ENCODE measurements at regions not wholly inside any gene's neighbourhood (a gene's known extent, or its start where the extent isn't known, plus 50 kb on each side); places are given as distances from the start of the nearest gene placed in this dataset.

GRCh38 chr4:86500527-86500926, 93.6 kb upstream of the PTPN13 start (continued):
- TF ChIP-seq, protein P1, sequence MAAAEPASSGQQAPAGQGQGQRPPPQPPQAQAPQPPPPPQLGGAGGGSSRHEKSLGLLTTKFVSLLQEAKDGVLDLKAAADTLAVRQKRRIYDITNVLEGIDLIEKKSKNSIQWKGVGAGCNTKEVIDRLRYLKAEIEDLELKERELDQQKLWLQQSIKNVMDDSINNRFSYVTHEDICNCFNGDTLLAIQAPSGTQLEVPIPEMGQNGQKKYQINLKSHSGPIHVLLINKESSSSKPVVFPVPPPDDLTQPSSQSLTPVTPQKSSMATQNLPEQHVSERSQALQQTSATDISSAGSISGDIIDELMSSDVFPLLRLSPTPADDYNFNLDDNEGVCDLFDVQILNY (CRISPR knock-in tag; IDR thresholded peaks at IDR 0.05) = no peak
- no peak for TF ChIP-seq CBFA2T3 (IDR thresholded peaks at IDR 0.05)

DNA sequence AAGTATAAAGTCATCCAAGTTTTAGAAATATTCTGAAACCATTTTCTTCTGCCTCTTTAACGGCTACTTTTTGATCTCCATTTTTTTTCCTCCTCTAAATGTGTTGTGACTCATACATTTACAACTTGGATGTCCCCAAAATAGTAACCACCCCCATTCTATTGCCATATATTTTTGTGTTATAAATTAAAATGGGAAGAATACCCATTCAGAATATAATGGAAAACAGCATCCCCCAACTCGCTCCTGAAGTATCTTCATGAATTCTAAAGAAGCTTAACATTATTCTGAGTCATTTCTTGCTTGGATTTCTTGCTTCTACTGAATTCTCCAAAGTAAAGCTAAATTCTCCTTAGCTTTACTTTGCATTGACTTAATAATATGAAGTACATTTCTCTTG, 92.0 kb upstream of the PTPN13 start:
- BruUV-seq (replicated peaks) = no TSS peak
- Histone ChIP-seq H3K9me1 (ENCODE audit: control insufficient read depth, insufficient read depth, low read length) (no peaks in the 10 kb centered on the region), H3K4me2 (ENCODE audit: insufficient read depth, low read length) (no peak overlapping the region), H3K79me2 (ENCODE audit: control insufficient read depth, insufficient read depth, low read length) (no peaks in the 10 kb centered on the region), H3K36me3 (ENCODE audit: control insufficient read depth, insufficient read depth, low read length) (no peaks in the 10 kb centered on the region), H3K4me3 (no peak overlapping the region), H2AFZ (ENCODE audit: low read depth, low read length) (no peak overlapping the region), H3K27ac (ENCODE audit: extremely low read depth, low read depth, low read length) (no peak overlapping the region), H3K27me3 (ENCODE audit: control insufficient read depth in 2 of 2, insufficient read depth in 2 of 2, low read length in 2 of 2) (no peaks in the 10 kb centered on the region), H3K9me3 (replicated peaks; ENCODE audit: control insufficient read depth, insufficient read depth, low read depth, low read length) (no peaks in the 10 kb centered on the region), H3K9ac (ENCODE audit: insufficient read depth in 1 of 2, low read depth in 2 of 2, low read length in 2 of 2) (no peak overlapping the region), H3K4me1 (replicated peaks in 1 of 2; ENCODE audit: control insufficient read depth in 2 of 2, insufficient read depth in 2 of 2, low read length in 2 of 2) (no peaks in the 10 kb centered on the region), H4K20me1 (replicated peaks; ENCODE audit: control insufficient read depth, insufficient read depth, low read length) (no peaks in the 10 kb centered on the region)
- no peak for TF ChIP-seq BRF1 (IDR thresholded peaks at IDR 0.05; ENCODE audit: borderline replicate concordance, extremely low read depth, insufficient read length)
- intact Hi-C loops (cut with micrococcal nuclease) = no loop called here
- no peak for ATAC-seq
- no peak for DNase-seq (ENCODE audit: extremely low read depth in 1 of 4, low spot score in 3 of 4)
- FAIRE-seq = no peak
- 0% methylated on average over 2 of the region's 2 CpGs for WGBS (ENCODE audit: insufficient coverage, low coverage, missing lambda C conversion rate)
- CTCF ChIA-PET (ENCODE audit: low intra/inter-chr PET ratio) = no interaction called here
- POLR2A ChIA-PET = no interaction called here
- in situ Hi-C loops (cut with MboI) = loop anchor here (25.0 kb wide), 1 partner anchor 610 kb away; no protein-coding TSS in a partner anchor

DNA sequence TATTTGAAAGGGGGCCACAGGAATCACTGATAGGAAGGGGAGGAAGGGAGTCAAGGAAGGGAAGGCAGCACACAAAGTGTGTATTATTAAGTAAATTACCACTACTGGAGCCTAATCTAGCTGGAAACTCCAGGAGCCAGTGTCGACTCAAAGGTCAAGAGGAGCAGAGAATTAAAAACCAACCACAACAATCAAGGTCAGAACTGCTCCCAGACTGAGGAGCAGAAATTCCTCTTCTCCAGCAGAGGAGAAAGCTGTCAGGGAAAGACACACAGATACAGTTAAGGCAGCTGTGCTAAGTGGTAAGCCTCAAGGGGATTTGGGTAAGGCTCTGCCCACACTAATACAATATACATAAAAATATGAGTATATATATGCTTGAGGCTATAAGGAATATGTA, 87.5 kb upstream of the PTPN13 start:
- DNase-seq (ENCODE audit: extremely low read depth in 1 of 4, low spot score in 3 of 4) (no peak), FAIRE-seq (no peak), ATAC-seq (no peak)
- H3K36me3 ChIP-seq (ENCODE audit: control insufficient read depth, insufficient read depth, low read length) = no peaks in the 10 kb centered on the region
- CTCF ChIA-PET (ENCODE audit: low intra/inter-chr PET ratio) = no interaction called here
- H3K4me1 ChIP-seq (replicated peaks in 1 of 2; ENCODE audit: control insufficient read depth in 2 of 2, insufficient read depth in 2 of 2, low read length in 2 of 2) = no peaks in the 10 kb centered on the region
- POLR2A ChIA-PET = interaction anchor here (0.6 kb wide), 1 partner anchor 1757 kb away, joined by 3 read pairs; no protein-coding TSS in a partner anchor
- no peak overlapping the region for H3K27ac ChIP-seq (ENCODE audit: extremely low read depth, low read depth, low read length)
- H3K27me3 ChIP-seq (ENCODE audit: control insufficient read depth in 2 of 2, insufficient read depth in 2 of 2, low read length in 2 of 2) = no peaks in the 10 kb centered on the region
- H3K9me3 ChIP-seq (replicated peaks; ENCODE audit: control insufficient read depth, insufficient read depth, low read depth, low read length) = no peaks in the 10 kb centered on the region
- H3K4me2 ChIP-seq (ENCODE audit: insufficient read depth, low read length) = no peak overlapping the region
- WGBS (ENCODE audit: insufficient coverage, low coverage, missing lambda C conversion rate) = 0% methylated on average over 1 of the region's 1 CpG
- H3K9me1 ChIP-seq (ENCODE audit: control insufficient read depth, insufficient read depth, low read length) = no peaks in the 10 kb centered on the region
- H3K79me2 ChIP-seq (ENCODE audit: control insufficient read depth, insufficient read depth, low read length) = no peaks in the 10 kb centered on the region
- H4K20me1 ChIP-seq (replicated peaks; ENCODE audit: control insufficient read depth, insufficient read depth, low read length) = no peaks in the 10 kb centered on the region
- H2AFZ ChIP-seq (ENCODE audit: low read depth, low read length) = no peak overlapping the region
- intact Hi-C loops (cut with micrococcal nuclease) = no loop called here
- in situ Hi-C loops (cut with MboI) = loop anchor here (25.0 kb wide), 1 partner anchor 606 kb away; no protein-coding TSS in a partner anchor
- no peak overlapping the region for H3K9ac ChIP-seq (ENCODE audit: insufficient read depth in 1 of 2, low read depth in 2 of 2, low read length in 2 of 2)
- H3K4me3 ChIP-seq = no peak overlapping the region
- BruUV-seq (replicated peaks) = no TSS peak
- no peak for TF ChIP-seq NFE2L1 (tag; IDR thresholded peaks at IDR 0.05; ENCODE audit: borderline replicate concordance, low read depth)
- TF ChIP-seq, protein P2, sequence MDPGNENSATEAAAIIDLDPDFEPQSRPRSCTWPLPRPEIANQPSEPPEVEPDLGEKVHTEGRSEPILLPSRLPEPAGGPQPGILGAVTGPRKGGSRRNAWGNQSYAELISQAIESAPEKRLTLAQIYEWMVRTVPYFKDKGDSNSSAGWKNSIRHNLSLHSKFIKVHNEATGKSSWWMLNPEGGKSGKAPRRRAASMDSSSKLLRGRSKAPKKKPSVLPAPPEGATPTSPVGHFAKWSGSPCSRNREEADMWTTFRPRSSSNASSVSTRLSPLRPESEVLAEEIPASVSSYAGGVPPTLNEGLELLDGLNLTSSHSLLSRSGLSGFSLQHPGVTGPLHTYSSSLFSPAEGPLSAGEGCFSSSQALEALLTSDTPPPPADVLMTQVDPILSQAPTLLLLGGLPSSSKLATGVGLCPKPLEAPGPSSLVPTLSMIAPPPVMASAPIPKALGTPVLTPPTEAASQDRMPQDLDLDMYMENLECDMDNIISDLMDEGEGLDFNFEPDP (CRISPR knock-in tag; IDR thresholded peaks at IDR 0.05) = no peak

All from K562 (cell line).